Upper lobe of left lung (tissue), 6 donors: ENCODE measurements at regions not wholly inside any gene's neighbourhood (a gene's known extent, or its start where the extent isn't known, plus 50 kb on each side); places are given as distances from the start of the nearest gene placed in this dataset.

Source experiments
- ATAC-seq, 2 donors: fragments of 200-7000 bp; cut with Tn5 transposase; one replicate each; pipeline ENCODE4 v1.9.1; 2022; ENCODE audit warnings: mild to moderate bottlenecking in 2 of 2, moderate library complexity in 2 of 2; ENCODE audit not compliant: low FRiP score in 2 of 2
- DNase-seq, 2 donors: peaks; one replicate each; pipeline ENCODE4 v3.0.0-alpha.2; 2019 to 2020
- H3K27ac ChIP-seq, 4 donors: fragments of 200-600 bp; sonication (generic); one replicate each; pipeline ENCODE4 v1.5.1; 2016 to 2019
- H3K27me3 ChIP-seq, 4 donors: fragments of 200-600 bp; sonication (generic); one replicate each; pipeline ENCODE4 v1.5.1; 2017 to 2019
- H3K36me3 ChIP-seq, 4 donors: fragments of 200-600 bp; sonication (generic); one replicate each; pipeline ENCODE4 v1.5.1; 2016 to 2019
- H3K4me1 ChIP-seq, 4 donors: fragments of 200-600 bp; sonication (generic); one replicate each; pipeline ENCODE4 v1.5.1; 2018 to 2019
- H3K4me3 ChIP-seq, 4 donors: fragments of 200-600 bp; sonication (generic); one replicate each; pipeline ENCODE4 v1.5.1; 2017 to 2019; ENCODE audit warnings: mild to moderate bottlenecking in 2 of 4, moderate library complexity in 1 of 4
- H3K9me3 ChIP-seq, 4 donors: fragments of 200-600 bp; sonication (generic); one replicate each; pipeline ENCODE4 v1.5.1; 2018 to 2019
- CTCF ChIP-seq, 6 experiments: fragments of 450-650 bp in 4 of 6; fragments of 200-600 bp in 2 of 6; sonication (generic) in 2 of 6; IDR thresholded peaks; one replicate each; pipeline ENCODE4 v1.5.1; 2016 to 2019; ENCODE audit warnings: antibody characterized with exemption in 6 of 6
- EP300 ChIP-seq, 4 donors: sonication (generic); formaldehyde crosslinking; IDR thresholded peaks; one replicate each; pipeline ENCODE4 v1.5.1; 2017; ENCODE audit warnings: antibody characterized with exemption in 4 of 4, control low read depth in 2 of 4
- POLR2A ChIP-seq, 4 donors: fragments of 450-650 bp; IDR thresholded peaks; one replicate each; pipeline ENCODE4 v1.5.1; 2016 to 2017; ENCODE audit warnings: antibody characterized with exemption in 4 of 4, mild to moderate bottlenecking in 2 of 4
- POLR2AphosphoS5 ChIP-seq, 2 donors: sonication (generic); formaldehyde crosslinking; IDR thresholded peaks; one replicate each; pipeline ENCODE4 v1.5.1; 2017; ENCODE audit warnings: antibody characterized with exemption in 2 of 2
- WGBS, 2 donors: methylation state at CpG; one replicate each; pipeline ENCODE4 v1.1.5; 2017 to 2018; 5-methylcytosine and 5-hydroxymethylcytosine counted together
- donor health status: DM: no; HTN: no; CAD: no; lungs with moderate emphysema.
- donor health status: DM: no; HTN: yes; CAD: no; lungs with severe emphysema.

- Histone ChIP-seq H3K27me3 (no peaks in the 10 kb centered on the region), H3K27ac (no peak overlapping the region), H3K9me3 (no peaks in the 10 kb centered on the region), H3K36me3 (no peaks in the 10 kb centered on the region), H3K4me1 (no peaks in the 10 kb centered on the region), H3K4me3 (no peak overlapping the region)
- 49% methylated on average over 3 of the region's 3 CpGs for WGBS, 2 donors
- no peak for ATAC-seq
- TF ChIP-seq POLR2A (IDR thresholded peaks at IDR 0.05), result no peak
- TF ChIP-seq EP300 (IDR thresholded peaks at IDR 0.05), result no peak
- DNase-seq, result no peak
Measured at GRCh38 chr10:8438603-8439002, 384.1 kb downstream of the GATA3 start.

- H3K9me3 ChIP-seq, result no peaks in the 10 kb centered on the region
- no peak overlapping the region for H3K27ac ChIP-seq
- H3K27me3 ChIP-seq, result no peaks in the 10 kb centered on the region
- 78 to 90% methylated on average over 1 of the region's 1 CpG for WGBS, 2 donors
- ATAC-seq (no peak), DNase-seq (no peak)
- H3K36me3 ChIP-seq, result no peaks in the 10 kb centered on the region
- TF ChIP-seq CTCF (IDR thresholded peaks at IDR 0.05), result no peak
- no peak for TF ChIP-seq POLR2A (IDR thresholded peaks at IDR 0.05)
- no peak for TF ChIP-seq POLR2AphosphoS5 (IDR thresholded peaks at IDR 0.05)
- TF ChIP-seq EP300 (IDR thresholded peaks at IDR 0.05), result no peak
- no peaks in the 10 kb centered on the region for H3K4me1 ChIP-seq
- no peak overlapping the region for H3K4me3 ChIP-seq
Measured at GRCh38 chr10:8439040-8439439, 384.6 kb downstream of the GATA3 start.

- Histone ChIP-seq H3K4me3 (no peak overlapping the region), H3K9me3 (no peaks in the 10 kb centered on the region), H3K27me3 (no peaks in the 10 kb centered on the region), H3K27ac (no peak overlapping the region), H3K4me1 (no peaks in the 10 kb centered on the region), H3K36me3 (no peaks in the 10 kb centered on the region)
- TF ChIP-seq POLR2AphosphoS5 (IDR thresholded peaks at IDR 0.05) (no peak), CTCF (IDR thresholded peaks at IDR 0.05) (peak in 1 of 6 experiments; percentile 7), POLR2A (IDR thresholded peaks at IDR 0.05) (no peak)
- DNase-seq, result no peak
- peak in 1 of 2 donors; percentile 62 for ATAC-seq
- WGBS, 2 donors, result 15 to 17% methylated on average over 6 to 7 of the region's 7 CpGs
Measured at GRCh38 chr10:8444630-8445029, 390.1 kb downstream of the GATA3 start.

GRCh38 chr10:8445353-8445752 is 390.9 kb downstream of the GATA3 start:
- DNase-seq (no peak), ATAC-seq (no peak)
- H3K4me1 ChIP-seq, result no peaks in the 10 kb centered on the region
- WGBS, 2 donors, result 85 to 94% methylated on average over 1 of the region's 1 CpG
- H3K36me3 ChIP-seq, result no peaks in the 10 kb centered on the region
- no peaks in the 10 kb centered on the region for H3K27me3 ChIP-seq
- H3K9me3 ChIP-seq, result no peaks in the 10 kb centered on the region
- no peak for TF ChIP-seq POLR2A (IDR thresholded peaks at IDR 0.05)
- no peak for TF ChIP-seq POLR2AphosphoS5 (IDR thresholded peaks at IDR 0.05)
- TF ChIP-seq CTCF (IDR thresholded peaks at IDR 0.05), result no peak
- TF ChIP-seq EP300 (IDR thresholded peaks at IDR 0.05), result no peak
- H3K27ac ChIP-seq, result no peak overlapping the region
- no peak overlapping the region for H3K4me3 ChIP-seq

- Histone ChIP-seq H3K4me3 (no peak overlapping the region), H3K27me3 (no peaks in the 10 kb centered on the region), H3K36me3 (no peaks in the 10 kb centered on the region), H3K4me1 (no peaks in the 10 kb centered on the region), H3K27ac (no peak overlapping the region), H3K9me3 (no peaks in the 10 kb centered on the region)
- DNase-seq (no peak), ATAC-seq (no peak)
- TF ChIP-seq POLR2AphosphoS5 (IDR thresholded peaks at IDR 0.05) (no peak), CTCF (IDR thresholded peaks at IDR 0.05) (no peak), POLR2A (IDR thresholded peaks at IDR 0.05) (no peak), EP300 (IDR thresholded peaks at IDR 0.05) (no peak)
- 74 to 80% methylated on average over 9 of the region's 9 CpGs for WGBS, 2 donors
Measured at GRCh38 chr10:8449909-8450308, 395.4 kb downstream of the GATA3 start.
